CD14-positive monocyte (primary cell): ENCODE measurements at regions not wholly inside any gene's neighbourhood (a gene's known extent, or its start where the extent isn't known, plus 50 kb on each side); places are given as distances from the start of the nearest gene placed in this dataset.

Experiments
- DNase-seq, 3 donors: peaks; one replicate each; pipeline ENCODE4 v3.0.0-alpha.2; 2011 to 2022
- H2AFZ ChIP-seq: 2 replicates; pipeline ENCODE4 v1.6.0; 2012; ENCODE audit warnings: mild to moderate bottlenecking, low read depth, low read length, inconsistent platforms; ENCODE audit not compliant: insufficient read depth, poor library complexity, severe bottlenecking
- H3K27ac ChIP-seq, 2 donors: 1 replicate in 1 of 2; 2 replicates in 1 of 2; pipeline ENCODE4 v1.5.1; 2012 to 2013; ENCODE audit warnings: low read length in 2 of 2, control low read depth in 1 of 2, inconsistent platforms in 1 of 2, low read depth in 1 of 2, mild to moderate bottlenecking in 1 of 2
- H3K27me3 ChIP-seq, 2 donors: one replicate each; pipeline versions ENCODE4 v1.6.0 to v1.6.1; 2011 to 2013; ENCODE audit warnings: low read length in 2 of 2; ENCODE audit not compliant: control insufficient read depth in 2 of 2, insufficient read depth in 2 of 2
- H3K36me3 ChIP-seq, 2 donors: replicated peaks in 1 of 2; 1 replicate in 1 of 2; 2 replicates in 1 of 2; pipeline versions ENCODE4 v1.5.1 to v1.6.1; 2012 to 2013; ENCODE audit warnings: low read length in 2 of 2, control low read depth in 1 of 2, inconsistent platforms in 1 of 2, mild to moderate bottlenecking in 1 of 2; ENCODE audit not compliant: insufficient read depth in 2 of 2, control insufficient read depth in 1 of 2
- H3K4me1 ChIP-seq, 2 donors: 1 replicate in 1 of 2; 2 replicates in 1 of 2; pipeline versions ENCODE4 v1.5.1 to v1.6.1; 2012 to 2013; ENCODE audit warnings: low read length in 2 of 2, control low read depth in 1 of 2, inconsistent platforms in 1 of 2, mild to moderate bottlenecking in 1 of 2, moderate library complexity in 1 of 2; ENCODE audit not compliant: insufficient read depth in 2 of 2, control insufficient read depth in 1 of 2
- H3K4me2 ChIP-seq: replicated peaks from 2 replicates; pipeline ENCODE3; 2012; ENCODE audit warnings: low read length, moderate library complexity, mild to moderate bottlenecking; ENCODE audit not compliant: poor library complexity, severe bottlenecking; ENCODE audit errors: extremely low read depth
- H3K4me3 ChIP-seq, 3 experiments: fragments of 200-600 bp in 1 of 3; sonication (generic) in 1 of 3; replicated peaks in 1 of 3; 1 replicate in 2 of 3; 2 replicates in 1 of 3; pipeline ENCODE4 v1.5.1; 2011 to 2013; ENCODE audit warnings: low read length in 3 of 3, mild to moderate bottlenecking in 3 of 3, control low read depth in 2 of 3, low read depth in 2 of 3, inconsistent platforms in 1 of 3, moderate library complexity in 1 of 3
- H3K79me2 ChIP-seq: 2 replicates; pipeline ENCODE4 v1.6.0; 2012; ENCODE audit warnings: mild to moderate bottlenecking, control low read depth, inconsistent platforms, low read length, moderate library complexity; ENCODE audit not compliant: insufficient read depth
- H3K9ac ChIP-seq: 2 replicates; pipeline ENCODE4 v1.6.0; 2017; ENCODE audit warnings: low read length, mild to moderate bottlenecking; ENCODE audit not compliant: insufficient read depth, poor library complexity, severe bottlenecking
- H3K9me3 ChIP-seq, 2 donors: replicated peaks in 1 of 2; 1 replicate in 1 of 2; 2 replicates in 1 of 2; pipeline versions ENCODE4 v1.5.1 to v1.6.1; 2012 to 2013; ENCODE audit warnings: low read length in 2 of 2, control low read depth in 1 of 2; ENCODE audit not compliant: control insufficient read depth in 1 of 2, insufficient read depth in 1 of 2
- H4K20me1 ChIP-seq: 2 replicates; pipeline ENCODE4 v1.6.0; 2012; ENCODE audit warnings: mild to moderate bottlenecking, low read length, control low read depth, moderate library complexity; ENCODE audit not compliant: insufficient read depth
- H3K27ac Mint-ChIP-seq, 7 donors: one replicate each; pipeline ENCODE4 v1.8.0; 2020; ENCODE audit warnings: mild to moderate bottlenecking in 7 of 7, mixed read lengths in 7 of 7, moderate library complexity in 6 of 7, inconsistent platforms in 2 of 7
- H3K27me3 Mint-ChIP-seq, 3 donors: one replicate each; pipeline ENCODE4 v1.8.0; 2021 to 2022; ENCODE audit warnings: low read depth in 3 of 3, mild to moderate bottlenecking in 3 of 3, mixed read lengths in 3 of 3, moderate library complexity in 3 of 3, inconsistent platforms in 1 of 3
- H3K36me3 Mint-ChIP-seq, 2 donors: one replicate each; pipeline ENCODE4 v1.8.0; 2020; ENCODE audit warnings: mixed read lengths in 2 of 2, inconsistent platforms in 1 of 2, mild to moderate bottlenecking in 1 of 2
- H3K4me1 Mint-ChIP-seq: one replicate; pipeline ENCODE4 v1.8.0; 2020; ENCODE audit warnings: mild to moderate bottlenecking, mixed read lengths
- H3K4me3 Mint-ChIP-seq, 2 donors: one replicate each; pipeline ENCODE4 v1.8.0; 2020; ENCODE audit warnings: mild to moderate bottlenecking in 2 of 2, mixed read lengths in 2 of 2, moderate library complexity in 1 of 2
- H3K9me3 Mint-ChIP-seq, 7 donors: one replicate each; pipeline ENCODE4 v1.8.0; 2020 to 2022; ENCODE audit warnings: mixed read lengths in 7 of 7, mild to moderate bottlenecking in 6 of 7, moderate library complexity in 6 of 7, inconsistent platforms in 2 of 7
- CTCF ChIP-seq: fragments of 200-600 bp; IDR thresholded peaks from one replicate; pipeline ENCODE4 v1.8.0; 2022; ENCODE audit warnings: antibody characterized with exemption, mild to moderate bottlenecking
- WGBS: methylation state at CpG from one replicate; pipeline ENCODE4 v1.1.5; 2013; ENCODE audit warnings: missing lambda C conversion rate; ENCODE audit not compliant: insufficient coverage; 5-methylcytosine and 5-hydroxymethylcytosine counted together
- intact Hi-C, 2 donors: fragments of 100-400 bp; cut with micrococcal nuclease; formaldehyde crosslinking; loops; one replicate each; pipeline versions ENCODE4 v1.15.0 to v1.15.1; 2023

GRCh38 chr15:36407647-36408046 is 171.8 kb upstream of the CDIN1 start:
- intact Hi-C loops: no loop called here
- Histone ChIP-seq H3K79me2 (no peaks in the 10 kb centered on the region), H3K4me3 (no peak overlapping the region), H3K9ac (no peak overlapping the region), H4K20me1 (no peaks in the 10 kb centered on the region), H3K9me3 (peaks cover 0 to 10% of the 10 kb centered on the region in 2 donors), H3K27ac (no peak overlapping the region), H3K36me3 (no peaks in the 10 kb centered on the region), H2AFZ (no peak overlapping the region), H3K27me3 (no peaks in the 10 kb centered on the region), H3K4me1 (no peaks in the 10 kb centered on the region), H3K4me2 (no peak overlapping the region)
- DNase-seq: no peak
- Mint-ChIP-seq H3K27ac (no peak overlapping the region), H3K9me3 (peaks cover 0 to 6% (median 3%) of the 10 kb centered on the region in 7 donors), H3K36me3 (no peaks in the 10 kb centered on the region), H3K27me3 (peaks cover 0 to 3% (median 0%) of the 10 kb centered on the region in 3 donors), H3K4me1 (no peaks in the 10 kb centered on the region), H3K4me3 (no peak overlapping the region)
- TF ChIP-seq CTCF: no peak
- WGBS: 63% methylated on average over 4 of the region's 4 CpGs

- Histone ChIP-seq H3K4me1 (no peaks in the 10 kb centered on the region), H4K20me1 (no peaks in the 10 kb centered on the region), H3K27ac (no peak overlapping the region), H3K79me2 (no peaks in the 10 kb centered on the region), H3K9ac (no peak overlapping the region), H3K9me3 (peaks cover 3 to 22% of the 10 kb centered on the region in 2 donors), H3K4me2 (no peak overlapping the region), H3K36me3 (no peaks in the 10 kb centered on the region), H2AFZ (no peak overlapping the region), H3K4me3 (no peak overlapping the region), H3K27me3 (no peaks in the 10 kb centered on the region)
- WGBS: 90% methylated on average over 5 of the region's 6 CpGs
- Mint-ChIP-seq H3K4me1 (no peaks in the 10 kb centered on the region), H3K27ac (no peak overlapping the region), H3K36me3 (no peaks in the 10 kb centered on the region), H3K4me3 (no peak overlapping the region), H3K9me3 (peaks cover 0 to 8% (median 4%) of the 10 kb centered on the region in 7 donors), H3K27me3 (peaks cover 0 to 3% (median 0%) of the 10 kb centered on the region in 3 donors)
- intact Hi-C loops: no loop called here
- no peak for DNase-seq
- TF ChIP-seq CTCF: no peak
Measured at GRCh38 chr15:36409819-36410218, 169.6 kb upstream of the CDIN1 start.
